Adrenal gland (tissue), 5 donors: ENCODE measurements at regions not wholly inside any gene's neighbourhood (a gene's known extent, or its start where the extent isn't known, plus 50 kb on each side); places are given as distances from the start of the nearest gene placed in this dataset.

Source experiments
- CTCF ChIP-seq, 6 experiments: fragments of 450-650 bp in 4 of 6; fragments of 200-600 bp in 2 of 6; sonication (generic) in 1 of 6; IDR thresholded peaks; 1 replicate in 5 of 6; 2 replicates in 1 of 6; pipeline versions ENCODE4 v1.5.1 to v1.8.0; 2016 to 2021; ENCODE audit warnings: antibody characterized with exemption in 6 of 6, mild to moderate bottlenecking in 2 of 6, moderate library complexity in 1 of 6
- POLR2A ChIP-seq, 2 donors: fragments of 450-650 bp; IDR thresholded peaks; one replicate each; pipeline ENCODE4 v1.6.1; 2017; ENCODE audit warnings: antibody characterized with exemption in 2 of 2, mild to moderate bottlenecking in 2 of 2, moderate library complexity in 1 of 2
- donor health status: DM: no; HTN: no; CAD: no.

GRCh38 chr5:106006242-106006641, 1664.5 kb downstream of the EFNA5 start:
- TF ChIP-seq CTCF (IDR thresholded peaks at IDR 0.05), result no peak
- no peak for TF ChIP-seq POLR2A (IDR thresholded peaks at IDR 0.05)
